ENCODE measurements at regions not wholly inside any gene's neighbourhood (a gene's known extent, or its start where the extent isn't known, plus 50 kb on each side); places are given as distances from the start of the nearest gene placed in this dataset.

DNA sequence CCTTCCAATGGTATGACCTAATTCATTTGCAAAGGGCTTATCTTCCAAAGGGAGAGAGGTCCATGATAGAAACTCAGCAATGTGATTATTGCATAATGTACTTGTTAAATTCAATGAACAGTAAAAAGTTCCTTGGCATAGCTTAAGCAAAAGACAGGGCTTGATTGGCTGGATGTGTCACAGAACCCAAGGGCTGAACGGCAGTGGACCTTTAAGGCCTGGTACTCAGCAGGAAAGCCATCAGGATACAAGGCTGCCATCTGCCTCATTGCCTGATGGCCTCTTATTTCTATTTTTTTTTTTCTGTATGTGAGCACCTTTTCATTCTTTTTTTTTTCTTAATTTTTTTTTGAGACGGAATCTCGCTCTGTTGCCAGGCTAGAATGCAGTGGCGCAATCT is 208.9 kb upstream of the WSCD1 start:
- no peaks in the 10 kb centered on the region for H3F3A ChIP-seq (ENCODE audit: insufficient read depth, low read depth)
- no peaks in the 10 kb centered on the region for H3K4me1 ChIP-seq (replicated peaks; ENCODE audit: insufficient read depth)
- no peak overlapping the region for H3K4me3 ChIP-seq
- no peaks in the 10 kb centered on the region for H3K9me3 ChIP-seq (ENCODE audit: insufficient read depth, low read depth)
- no peaks in the 10 kb centered on the region for H4K20me1 ChIP-seq (ENCODE audit: insufficient read depth)
- intact Hi-C loops (cut with micrococcal nuclease; ENCODE audit: unreplicated experiment), result no loop called here
- H3K27ac ChIP-seq, result no peak overlapping the region
- H3K9me2 ChIP-seq (ENCODE audit: insufficient read depth), result no peaks in the 10 kb centered on the region; the same call in 1 of the 2 replicates
- no peaks in the 10 kb centered on the region for H3K36me3 ChIP-seq (ENCODE audit: low read depth)
- H3K27me3 ChIP-seq (ENCODE audit: insufficient read depth, low read depth), result peaks cover 37% of the 10 kb centered on the region; the same call in 1 of the 2 replicates
- TF ChIP-seq, protein P1, sequence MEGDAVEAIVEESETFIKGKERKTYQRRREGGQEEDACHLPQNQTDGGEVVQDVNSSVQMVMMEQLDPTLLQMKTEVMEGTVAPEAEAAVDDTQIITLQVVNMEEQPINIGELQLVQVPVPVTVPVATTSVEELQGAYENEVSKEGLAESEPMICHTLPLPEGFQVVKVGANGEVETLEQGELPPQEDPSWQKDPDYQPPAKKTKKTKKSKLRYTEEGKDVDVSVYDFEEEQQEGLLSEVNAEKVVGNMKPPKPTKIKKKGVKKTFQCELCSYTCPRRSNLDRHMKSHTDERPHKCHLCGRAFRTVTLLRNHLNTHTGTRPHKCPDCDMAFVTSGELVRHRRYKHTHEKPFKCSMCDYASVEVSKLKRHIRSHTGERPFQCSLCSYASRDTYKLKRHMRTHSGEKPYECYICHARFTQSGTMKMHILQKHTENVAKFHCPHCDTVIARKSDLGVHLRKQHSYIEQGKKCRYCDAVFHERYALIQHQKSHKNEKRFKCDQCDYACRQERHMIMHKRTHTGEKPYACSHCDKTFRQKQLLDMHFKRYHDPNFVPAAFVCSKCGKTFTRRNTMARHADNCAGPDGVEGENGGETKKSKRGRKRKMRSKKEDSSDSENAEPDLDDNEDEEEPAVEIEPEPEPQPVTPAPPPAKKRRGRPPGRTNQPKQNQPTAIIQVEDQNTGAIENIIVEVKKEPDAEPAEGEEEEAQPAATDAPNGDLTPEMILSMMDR (conservative IDR thresholded peaks at IDR 0.05), result no peak
- no peak overlapping the region for H3K4me2 ChIP-seq
- no TSS peak for BruUV-seq (replicated peaks)
- H2AFZ ChIP-seq, result no peak overlapping the region
- POLR2A ChIA-PET (ENCODE audit: unreplicated experiment), result no interaction called here
- CTCF ChIA-PET, result no interaction called here
- H3K79me2 ChIP-seq (ENCODE audit: low read depth), result no peaks in the 10 kb centered on the region
- DNase-seq, result no peak

DNA sequence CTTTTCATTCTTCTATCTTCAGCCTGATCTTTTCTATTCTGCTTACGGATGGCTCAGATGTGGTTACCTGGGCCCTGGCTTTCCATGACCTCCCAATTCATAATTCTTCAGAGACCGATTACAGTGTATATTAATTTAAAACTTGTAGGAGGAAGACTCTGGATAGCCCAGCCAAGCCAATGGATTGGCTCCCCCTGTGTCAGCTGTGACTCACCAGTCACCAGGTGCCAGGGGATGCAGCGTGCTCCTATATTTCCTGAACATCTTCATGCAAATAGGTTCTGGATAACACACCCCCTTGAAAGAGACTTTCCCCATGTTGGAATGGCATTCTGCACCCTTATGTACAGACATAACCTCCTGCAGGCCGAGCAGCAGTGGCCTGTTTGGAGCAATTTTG is 208.3 kb upstream of the WSCD1 start:
- Histone ChIP-seq H3K4me2 (no peak overlapping the region), H3K9me2 (ENCODE audit: insufficient read depth) (no peaks in the 10 kb centered on the region), H3K27me3 (ENCODE audit: insufficient read depth, low read depth) (peaks cover 43% of the 10 kb centered on the region), H3K79me2 (ENCODE audit: low read depth) (no peaks in the 10 kb centered on the region), H3K36me3 (ENCODE audit: low read depth) (no peaks in the 10 kb centered on the region), H3K4me3 (no peak overlapping the region), H3F3A (ENCODE audit: insufficient read depth, low read depth) (no peaks in the 10 kb centered on the region), H4K20me1 (ENCODE audit: insufficient read depth) (no peaks in the 10 kb centered on the region), H3K27ac (no peak overlapping the region), H3K4me1 (replicated peaks; ENCODE audit: insufficient read depth) (no peaks in the 10 kb centered on the region), H2AFZ (no peak overlapping the region), H3K9me3 (ENCODE audit: insufficient read depth, low read depth) (no peaks in the 10 kb centered on the region; the same call in 1 of the 2 replicates)
- intact Hi-C loops (cut with micrococcal nuclease; ENCODE audit: unreplicated experiment), result no loop called here
- no peak for DNase-seq
- ChIA-PET CTCF (no interaction called here), POLR2A (ENCODE audit: unreplicated experiment) (interaction anchor here (0.6 kb wide), 1 partner anchor 690 kb away, joined by 14 read pairs; no protein-coding TSS in a partner anchor)
- no peak for TF ChIP-seq EZH2 (IDR thresholded peaks at IDR 0.05; ENCODE audit: low read depth)
- TF ChIP-seq, protein P1 (conservative IDR thresholded peaks at IDR 0.05), result no peak
- no TSS peak for BruUV-seq (replicated peaks)

DNA sequence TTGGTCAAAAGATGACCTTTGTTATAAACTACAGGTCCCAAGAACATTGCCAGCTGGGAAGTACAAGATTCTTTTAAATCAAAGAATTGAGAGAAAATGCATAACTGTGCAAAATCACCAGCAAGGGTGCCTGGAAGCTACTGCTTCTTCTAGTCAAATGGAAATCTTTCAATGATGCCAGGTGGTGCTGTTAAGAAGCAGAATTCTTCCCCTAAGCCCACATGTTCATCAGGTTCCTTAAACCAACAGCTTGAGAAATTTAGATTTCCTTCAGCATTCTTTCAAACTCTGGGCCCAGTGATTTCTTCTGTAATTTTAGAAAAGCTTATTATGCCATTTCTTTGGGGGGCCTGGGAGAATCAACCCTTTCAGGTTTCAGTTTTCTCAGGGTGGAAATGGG is 207.8 kb upstream of the WSCD1 start:
- Histone ChIP-seq H3K27me3 (ENCODE audit: insufficient read depth, low read depth) (peaks cover 49% of the 10 kb centered on the region), H3F3A (ENCODE audit: insufficient read depth, low read depth) (no peaks in the 10 kb centered on the region), H3K4me1 (replicated peaks; ENCODE audit: insufficient read depth) (no peaks in the 10 kb centered on the region), H3K79me2 (ENCODE audit: low read depth) (no peaks in the 10 kb centered on the region), H4K20me1 (ENCODE audit: insufficient read depth) (no peaks in the 10 kb centered on the region), H3K4me2 (no peak overlapping the region), H3K4me3 (no peak overlapping the region), H2AFZ (no peak overlapping the region), H3K36me3 (ENCODE audit: low read depth) (no peaks in the 10 kb centered on the region), H3K9me2 (ENCODE audit: insufficient read depth) (no peaks in the 10 kb centered on the region), H3K27ac (no peak overlapping the region), H3K9me3 (ENCODE audit: insufficient read depth, low read depth) (no peaks in the 10 kb centered on the region; the same call in 1 of the 2 replicates)
- DNase-seq, result no peak
- TF ChIP-seq EZH2 (IDR thresholded peaks at IDR 0.05; ENCODE audit: low read depth), result no peak
- TF ChIP-seq, protein P1 (conservative IDR thresholded peaks at IDR 0.05), result no peak
- CTCF ChIA-PET, result no interaction called here
- POLR2A ChIA-PET (ENCODE audit: unreplicated experiment), result interaction anchor here (0.6 kb wide), 1 partner anchor 690 kb away, joined by 14 read pairs; no protein-coding TSS in a partner anchor
- intact Hi-C loops (cut with micrococcal nuclease; ENCODE audit: unreplicated experiment), result no loop called here
- BruUV-seq (replicated peaks), result no TSS peak
